Cardiac fibroblast (primary cell): ENCODE measurements at regions not wholly inside any gene's neighbourhood (a gene's known extent, or its start where the extent isn't known, plus 50 kb on each side); places are given as distances from the start of the nearest gene placed in this dataset.
"Not testable (repeated sequence)": the region's sequence is repeated elsewhere in the genome, so short reads cannot be mapped to it uniquely, and the experiment has no call there.

Source experiments
- DNase-seq, 2 donors: peaks; one replicate each; pipeline versions ENCODE4 v3.0.0 to v3.0.0-alpha.2; 2010; ENCODE audit warnings: low read depth in 2 of 2
- H3K4me3 ChIP-seq, 2 donors: replicated peaks in 1 of 2; 1 replicate in 1 of 2; 2 replicates in 1 of 2; pipeline ENCODE4 v1.5.1; 2011; ENCODE audit warnings: low read depth in 2 of 2, low read length in 2 of 2, mild to moderate bottlenecking in 2 of 2, moderate library complexity in 1 of 2
- CTCF ChIP-seq: IDR thresholded peaks from one replicate; pipeline ENCODE4 v1.5.1; 2011; ENCODE audit warnings: low read depth, mild to moderate bottlenecking, low read length, inconsistent platforms

- TF ChIP-seq CTCF: no peak
- no peak overlapping the region for H3K4me3 ChIP-seq
- DNase-seq: no peak
Measured at GRCh38 chr15:59779110-59779509, 90.0 kb upstream of the BNIP2 start.

GRCh38 chr15:59764775-59765174 lies 75.7 kb upstream of the BNIP2 start:
- no peak for TF ChIP-seq CTCF
- no peak for DNase-seq
- H3K4me3 ChIP-seq: no peak overlapping the region

- no peak for DNase-seq
- TF ChIP-seq CTCF: no peak
- H3K4me3 ChIP-seq: no peak overlapping the region
Measured at GRCh38 chr15:59762558-59762957, 73.4 kb upstream of the BNIP2 start.

GRCh38 chr15:59760256-59760655 lies 71.1 kb upstream of the BNIP2 start:
- not testable (repeated sequence) for DNase-seq, H3K4me3 ChIP-seq

GRCh38 chr15:59751552-59752413 lies 62.7 kb upstream of the BNIP2 start:
- H3K4me3 ChIP-seq: no peak overlapping the region
- peak; percentile 27 for TF ChIP-seq CTCF
- peak; percentile 3 to 32 for DNase-seq

GRCh38 chr15:59746777-59747176 lies 57.7 kb upstream of the BNIP2 start:
- no peak for TF ChIP-seq CTCF
- H3K4me3 ChIP-seq: no peak overlapping the region
- DNase-seq: peak in 1 of 2 donors; percentile 6

- no peak overlapping the region for H3K4me3 ChIP-seq
- TF ChIP-seq CTCF: peak; percentile 18
- peak; percentile 7 to 40 for DNase-seq
Measured at GRCh38 chr15:59741274-59741906, 52.3 kb upstream of the BNIP2 start.
